ENCODE measurements at regions not wholly inside any gene's neighbourhood (a gene's known extent, or its start where the extent isn't known, plus 50 kb on each side); places are given as distances from the start of the nearest gene placed in this dataset.

DNA sequence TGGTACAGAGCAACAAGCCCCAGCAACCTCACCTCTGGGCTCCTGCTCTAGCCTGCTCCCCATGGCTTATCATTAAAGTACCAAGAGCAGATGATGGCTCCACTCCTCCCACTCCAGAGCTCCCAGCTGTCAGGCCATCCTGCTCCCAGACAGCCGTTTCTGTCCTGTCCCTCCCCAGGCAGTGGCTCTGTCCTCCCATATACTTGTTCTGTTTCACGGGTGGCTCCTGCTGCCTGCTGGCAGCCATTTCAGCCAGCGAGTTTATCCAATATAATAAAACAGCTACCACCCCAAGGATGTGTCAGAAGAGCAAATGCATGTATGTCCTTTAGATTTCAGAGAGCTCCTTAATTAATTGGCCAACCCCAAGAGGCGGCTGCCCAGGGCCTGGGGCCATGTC, 79.4 kb upstream of the VSTM2B start:
- 0 out of 2 replicates have a peak, but pooled peaks cover 4% of the 10 kb centered on the region for H3K27me3 ChIP-seq (ENCODE audit: low read depth, low read length)
- H3K36me3 ChIP-seq (replicated peaks; ENCODE audit: low read depth, low read length) = no peaks in the 10 kb centered on the region
- no peaks in the 10 kb centered on the region for H3K4me1 ChIP-seq (ENCODE audit: low read length)
- H2AFZ ChIP-seq (ENCODE audit: low read depth, low read length) = no peak overlapping the region
- H3K79me2 ChIP-seq (ENCODE audit: low read length) = no peaks in the 10 kb centered on the region
- no peaks in the 10 kb centered on the region for H4K20me1 ChIP-seq (ENCODE audit: insufficient read depth, low read length)
- H3K9me3 ChIP-seq (ENCODE audit: insufficient read depth, low read length) = no peaks in the 10 kb centered on the region
- H3K9ac ChIP-seq (ENCODE audit: low read length) = no peak overlapping the region
- H3K4me3 ChIP-seq (ENCODE audit: low read length) = no peak overlapping the region
- H3K4me2 ChIP-seq (ENCODE audit: low read length) = no peak overlapping the region
- no peak for TF ChIP-seq EZH2phosphoT487 (IDR thresholded peaks at IDR 0.05; ENCODE audit: low read depth)
- TF ChIP-seq, protein P1, sequence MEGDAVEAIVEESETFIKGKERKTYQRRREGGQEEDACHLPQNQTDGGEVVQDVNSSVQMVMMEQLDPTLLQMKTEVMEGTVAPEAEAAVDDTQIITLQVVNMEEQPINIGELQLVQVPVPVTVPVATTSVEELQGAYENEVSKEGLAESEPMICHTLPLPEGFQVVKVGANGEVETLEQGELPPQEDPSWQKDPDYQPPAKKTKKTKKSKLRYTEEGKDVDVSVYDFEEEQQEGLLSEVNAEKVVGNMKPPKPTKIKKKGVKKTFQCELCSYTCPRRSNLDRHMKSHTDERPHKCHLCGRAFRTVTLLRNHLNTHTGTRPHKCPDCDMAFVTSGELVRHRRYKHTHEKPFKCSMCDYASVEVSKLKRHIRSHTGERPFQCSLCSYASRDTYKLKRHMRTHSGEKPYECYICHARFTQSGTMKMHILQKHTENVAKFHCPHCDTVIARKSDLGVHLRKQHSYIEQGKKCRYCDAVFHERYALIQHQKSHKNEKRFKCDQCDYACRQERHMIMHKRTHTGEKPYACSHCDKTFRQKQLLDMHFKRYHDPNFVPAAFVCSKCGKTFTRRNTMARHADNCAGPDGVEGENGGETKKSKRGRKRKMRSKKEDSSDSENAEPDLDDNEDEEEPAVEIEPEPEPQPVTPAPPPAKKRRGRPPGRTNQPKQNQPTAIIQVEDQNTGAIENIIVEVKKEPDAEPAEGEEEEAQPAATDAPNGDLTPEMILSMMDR (IDR thresholded peaks at IDR 0.05; ENCODE audit: low read depth, low read length) = no peak
- no peak overlapping the region for H3K27ac ChIP-seq (ENCODE audit: low read length)

DNA sequence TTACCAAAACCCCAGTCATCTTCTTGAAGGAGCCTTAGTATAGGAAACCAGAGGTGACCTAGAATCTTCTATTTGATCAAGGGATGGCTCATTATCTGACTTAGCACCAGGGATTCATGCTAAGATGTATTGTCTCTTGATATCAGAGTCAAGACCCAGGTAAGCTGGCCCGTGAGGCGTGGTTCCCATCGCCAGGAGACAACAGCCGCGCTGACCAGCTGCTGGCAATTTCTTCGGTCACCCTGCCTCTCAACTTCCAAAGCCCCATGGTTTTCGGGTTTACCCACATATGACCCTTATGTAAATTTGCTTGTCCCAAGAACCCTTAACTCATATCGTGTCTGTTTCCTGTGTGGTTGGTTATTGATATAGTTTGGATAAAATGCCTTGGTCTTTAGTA, 77.7 kb upstream of the VSTM2B start:
- no peak overlapping the region for H2AFZ ChIP-seq (ENCODE audit: low read depth, low read length)
- no peak overlapping the region for H3K4me2 ChIP-seq (ENCODE audit: low read length)
- H3K4me3 ChIP-seq (ENCODE audit: low read length) = no peak overlapping the region
- no peak for TF ChIP-seq EZH2phosphoT487 (IDR thresholded peaks at IDR 0.05; ENCODE audit: low read depth)
- TF ChIP-seq, protein P1 (IDR thresholded peaks at IDR 0.05; ENCODE audit: low read depth, low read length) = no peak
- H3K27me3 ChIP-seq (ENCODE audit: low read depth, low read length) = 0 out of 2 replicates have a peak, but pooled peaks cover 4% of the 10 kb centered on the region
- no peaks in the 10 kb centered on the region for H3K79me2 ChIP-seq (ENCODE audit: low read length)
- H4K20me1 ChIP-seq (ENCODE audit: insufficient read depth, low read length) = no peaks in the 10 kb centered on the region
- no peaks in the 10 kb centered on the region for H3K4me1 ChIP-seq (ENCODE audit: low read length)
- no peak overlapping the region for H3K27ac ChIP-seq (ENCODE audit: low read length)
- no peaks in the 10 kb centered on the region for H3K36me3 ChIP-seq (replicated peaks; ENCODE audit: low read depth, low read length)
- H3K9me3 ChIP-seq (ENCODE audit: insufficient read depth, low read length) = no peaks in the 10 kb centered on the region
- H3K9ac ChIP-seq (ENCODE audit: low read length) = no peak overlapping the region

DNA sequence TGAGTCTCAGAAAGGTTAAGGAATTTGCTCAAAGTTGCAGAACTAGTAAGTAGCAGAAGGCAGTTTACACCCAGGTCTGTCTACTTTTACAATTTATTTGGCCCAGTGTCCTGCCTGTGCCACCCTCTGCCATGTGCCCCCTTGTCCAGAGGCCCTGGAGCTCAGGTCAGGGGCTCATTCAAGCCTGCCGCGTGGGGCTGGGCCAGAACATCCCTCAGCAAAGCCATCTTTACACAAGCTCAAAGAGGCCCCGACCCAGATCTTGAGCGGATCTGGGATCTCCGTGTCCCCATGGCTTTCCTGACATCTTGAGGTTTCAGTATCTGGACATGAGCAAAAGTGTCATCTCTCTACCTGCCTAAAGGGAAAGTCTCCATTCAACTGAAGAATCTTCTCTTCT, 76.4 kb upstream of the VSTM2B start:
- Histone ChIP-seq H3K27me3 (ENCODE audit: low read depth, low read length) (no peaks in the 10 kb centered on the region), H4K20me1 (ENCODE audit: insufficient read depth, low read length) (no peaks in the 10 kb centered on the region), H3K36me3 (replicated peaks; ENCODE audit: low read depth, low read length) (no peaks in the 10 kb centered on the region)

DNA sequence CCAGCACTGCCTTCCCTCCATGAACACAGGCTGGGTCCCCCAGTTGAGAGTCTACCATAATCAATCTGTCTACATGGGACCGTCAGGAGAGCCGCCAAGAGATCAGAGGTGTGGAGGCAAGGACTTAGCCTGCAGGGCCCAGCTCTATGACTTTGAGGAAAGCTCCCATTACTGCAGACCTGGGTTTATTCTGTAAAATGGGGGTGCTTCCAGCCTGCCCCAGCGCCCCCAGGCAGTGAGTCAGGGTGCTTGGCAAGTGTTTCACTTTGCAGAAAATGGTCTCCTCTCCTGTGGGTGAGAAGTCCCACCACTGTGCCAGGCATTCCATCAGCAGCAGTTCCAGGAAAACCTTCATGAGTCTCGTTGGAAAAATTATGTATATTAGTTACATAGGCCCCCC, 75.5 kb upstream of the VSTM2B start:
- Histone ChIP-seq H3K4me3 (ENCODE audit: low read length) (no peak overlapping the region), H3K9me3 (ENCODE audit: insufficient read depth, low read length) (no peaks in the 10 kb centered on the region), H3K27me3 (ENCODE audit: low read depth, low read length) (peaks cover 3% of the 10 kb centered on the region; the same call in 1 of the 2 replicates), H2AFZ (ENCODE audit: low read depth, low read length) (no peak overlapping the region), H3K9ac (ENCODE audit: low read length) (no peak overlapping the region), H3K36me3 (replicated peaks; ENCODE audit: low read depth, low read length) (no peaks in the 10 kb centered on the region), H4K20me1 (ENCODE audit: insufficient read depth, low read length) (no peaks in the 10 kb centered on the region), H3K4me1 (ENCODE audit: low read length) (no peaks in the 10 kb centered on the region), H3K79me2 (ENCODE audit: low read length) (no peaks in the 10 kb centered on the region), H3K27ac (ENCODE audit: low read length) (no peak overlapping the region), H3K4me2 (ENCODE audit: low read length) (no peak overlapping the region)
- no peak for TF ChIP-seq EZH2phosphoT487 (IDR thresholded peaks at IDR 0.05; ENCODE audit: low read depth)
- TF ChIP-seq, protein P1 (IDR thresholded peaks at IDR 0.05; ENCODE audit: low read depth, low read length) = no peak

More for the DNA sequence above, 76.4 kb upstream of the VSTM2B start:
- no peak overlapping the region for H3K4me3 ChIP-seq (ENCODE audit: low read length)
- no peak overlapping the region for H3K27ac ChIP-seq (ENCODE audit: low read length)
- H3K9me3 ChIP-seq (ENCODE audit: insufficient read depth, low read length) = no peaks in the 10 kb centered on the region
- no peak overlapping the region for H3K4me2 ChIP-seq (ENCODE audit: low read length)
- H3K79me2 ChIP-seq (ENCODE audit: low read length) = no peaks in the 10 kb centered on the region
- H3K9ac ChIP-seq (ENCODE audit: low read length) = no peak overlapping the region
- TF ChIP-seq, protein P1 (IDR thresholded peaks at IDR 0.05; ENCODE audit: low read depth, low read length) = no peak
- no peak for TF ChIP-seq EZH2phosphoT487 (IDR thresholded peaks at IDR 0.05; ENCODE audit: low read depth)
- no peak overlapping the region for H2AFZ ChIP-seq (ENCODE audit: low read depth, low read length)
- no peaks in the 10 kb centered on the region for H3K4me1 ChIP-seq (ENCODE audit: low read length)
